ENCODE measurements at regions not wholly inside any gene's neighbourhood (a gene's known extent, or its start where the extent isn't known, plus 50 kb on each side); places are given as distances from the start of the nearest gene placed in this dataset.

DNA sequence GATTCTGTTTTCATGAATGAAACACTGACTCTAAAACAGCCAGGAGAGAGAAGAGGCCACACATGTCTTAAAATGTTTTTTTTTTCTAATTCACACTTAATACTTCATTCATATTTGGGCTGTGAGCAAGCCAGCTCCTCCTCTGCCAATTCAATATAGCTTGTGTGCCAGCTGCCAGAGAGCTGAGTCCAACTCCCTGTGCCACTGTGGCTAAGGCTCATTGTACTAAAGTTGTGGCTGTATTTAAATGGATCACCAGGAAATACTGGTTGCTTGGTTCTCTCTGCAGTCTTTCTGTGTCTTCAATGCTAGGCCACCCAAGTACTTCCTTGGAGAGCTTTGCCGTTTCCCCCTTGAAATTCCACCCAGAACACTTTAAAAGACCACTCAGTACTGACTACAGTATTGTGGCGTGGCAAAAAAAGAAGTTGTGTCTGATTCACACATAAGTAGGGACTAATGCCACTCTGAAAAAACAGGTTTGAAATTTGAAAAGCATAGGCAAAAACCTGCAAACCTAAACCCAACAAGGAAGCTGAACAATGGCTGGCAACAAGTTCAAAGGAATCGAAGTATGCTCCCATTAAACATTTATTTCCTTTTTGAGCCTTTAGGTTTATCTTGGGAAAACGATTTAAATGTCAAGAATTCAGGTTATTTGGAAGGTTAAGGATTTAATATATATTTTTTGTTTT, 524.7 kb downstream of the DIPK2A start:
- Histone ChIP-seq H3K9me3 (ENCODE audit: low read length) (no peaks in the 10 kb centered on the region), H3K9ac (ENCODE audit: low read length) (no peak overlapping the region), H3K27ac (ENCODE audit: low read length) (no peak overlapping the region), H3K9me2 (ENCODE audit: insufficient read depth, low read length) (no peaks in the 10 kb centered on the region), H2AFZ (ENCODE audit: low read depth, low read length) (no peak overlapping the region), H3K79me2 (replicated peaks; ENCODE audit: insufficient read depth, low read length) (no peaks in the 10 kb centered on the region), H4K20me1 (ENCODE audit: insufficient read depth) (no peaks in the 10 kb centered on the region), H3K4me3 (ENCODE audit: low read length) (no peak overlapping the region), H3K36me3 (ENCODE audit: insufficient read depth, low read length) (no peaks in the 10 kb centered on the region), H3K27me3 (ENCODE audit: insufficient read depth, low read depth, low read length) (no peaks in the 10 kb centered on the region), H3K4me2 (ENCODE audit: low read length) (no peak overlapping the region), H3F3A (ENCODE audit: insufficient read depth, low read length, poor library complexity, severe bottlenecking) (no peaks in the 10 kb centered on the region)
- TF ChIP-seq TAF1 (IDR thresholded peaks at IDR 0.05; ENCODE audit: low read depth) (no peak), SMC3 (conservative IDR thresholded peaks at IDR 0.05; ENCODE audit: poor library complexity) (no peak), EP300 (conservative IDR thresholded peaks at IDR 0.05; ENCODE audit: poor library complexity, severe bottlenecking) (no peak), EZH2 (IDR thresholded peaks at IDR 0.05; ENCODE audit: borderline replicate concordance, insufficient read depth, low read length, poor library complexity, severe bottlenecking) (no peak), POLR2AphosphoS5 (IDR thresholded peaks at IDR 0.05) (no peak), MXI1 (conservative IDR thresholded peaks at IDR 0.05; ENCODE audit: poor library complexity, severe bottlenecking) (no peak), RAD21 (conservative IDR thresholded peaks at IDR 0.05) (no peak), REST (IDR thresholded peaks at IDR 0.05; ENCODE audit: borderline replicate concordance) (no peak)
- TF ChIP-seq, protein P1, sequence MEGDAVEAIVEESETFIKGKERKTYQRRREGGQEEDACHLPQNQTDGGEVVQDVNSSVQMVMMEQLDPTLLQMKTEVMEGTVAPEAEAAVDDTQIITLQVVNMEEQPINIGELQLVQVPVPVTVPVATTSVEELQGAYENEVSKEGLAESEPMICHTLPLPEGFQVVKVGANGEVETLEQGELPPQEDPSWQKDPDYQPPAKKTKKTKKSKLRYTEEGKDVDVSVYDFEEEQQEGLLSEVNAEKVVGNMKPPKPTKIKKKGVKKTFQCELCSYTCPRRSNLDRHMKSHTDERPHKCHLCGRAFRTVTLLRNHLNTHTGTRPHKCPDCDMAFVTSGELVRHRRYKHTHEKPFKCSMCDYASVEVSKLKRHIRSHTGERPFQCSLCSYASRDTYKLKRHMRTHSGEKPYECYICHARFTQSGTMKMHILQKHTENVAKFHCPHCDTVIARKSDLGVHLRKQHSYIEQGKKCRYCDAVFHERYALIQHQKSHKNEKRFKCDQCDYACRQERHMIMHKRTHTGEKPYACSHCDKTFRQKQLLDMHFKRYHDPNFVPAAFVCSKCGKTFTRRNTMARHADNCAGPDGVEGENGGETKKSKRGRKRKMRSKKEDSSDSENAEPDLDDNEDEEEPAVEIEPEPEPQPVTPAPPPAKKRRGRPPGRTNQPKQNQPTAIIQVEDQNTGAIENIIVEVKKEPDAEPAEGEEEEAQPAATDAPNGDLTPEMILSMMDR (IDR thresholded peaks at IDR 0.05; ENCODE audit: poor library complexity, severe bottlenecking) = no peak

DNA sequence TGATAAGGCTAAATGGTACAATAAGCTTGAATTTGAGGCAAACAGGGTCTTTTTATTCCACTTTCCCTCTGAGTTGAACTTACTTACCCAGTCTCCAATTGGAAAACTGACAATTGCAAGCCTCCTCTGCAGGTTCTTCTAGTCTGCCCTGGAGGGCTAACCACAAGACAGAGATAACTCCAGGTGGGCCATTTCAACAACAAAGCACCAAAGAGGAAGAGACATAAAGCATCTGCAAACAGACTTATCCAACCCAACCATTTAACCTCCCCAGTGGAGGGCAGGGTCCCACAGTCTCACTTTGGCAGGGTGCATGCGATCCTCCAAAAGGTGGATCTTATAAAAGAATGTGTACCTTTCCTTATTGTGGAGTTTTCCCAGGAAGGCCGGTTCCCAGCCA, 525.8 kb downstream of the DIPK2A start:
- Histone ChIP-seq H3K27me3 (ENCODE audit: insufficient read depth, low read depth, low read length) (no peaks in the 10 kb centered on the region), H4K20me1 (ENCODE audit: insufficient read depth) (no peaks in the 10 kb centered on the region), H3K79me2 (replicated peaks; ENCODE audit: insufficient read depth, low read length) (no peaks in the 10 kb centered on the region), H2AFZ (ENCODE audit: low read depth, low read length) (no peak overlapping the region), H3K36me3 (ENCODE audit: insufficient read depth, low read length) (no peaks in the 10 kb centered on the region), H3K27ac (ENCODE audit: low read length) (no peak overlapping the region), H3K9me2 (ENCODE audit: insufficient read depth, low read length) (no peaks in the 10 kb centered on the region), H3K4me3 (ENCODE audit: low read length) (no peak overlapping the region), H3K9me3 (ENCODE audit: low read length) (no peaks in the 10 kb centered on the region), H3K9ac (ENCODE audit: low read length) (no peak overlapping the region), H3K4me2 (ENCODE audit: low read length) (no peak overlapping the region), H3F3A (ENCODE audit: insufficient read depth, low read length, poor library complexity, severe bottlenecking) (peaks cover 2% of the 10 kb centered on the region)
- TF ChIP-seq TAF1 (IDR thresholded peaks at IDR 0.05; ENCODE audit: low read depth) (no peak), EP300 (conservative IDR thresholded peaks at IDR 0.05; ENCODE audit: poor library complexity, severe bottlenecking) (no peak), EZH2 (IDR thresholded peaks at IDR 0.05; ENCODE audit: borderline replicate concordance, insufficient read depth, low read length, poor library complexity, severe bottlenecking) (no peak), POLR2AphosphoS5 (IDR thresholded peaks at IDR 0.05) (no peak), SMC3 (conservative IDR thresholded peaks at IDR 0.05; ENCODE audit: poor library complexity) (no peak), REST (IDR thresholded peaks at IDR 0.05; ENCODE audit: borderline replicate concordance) (no peak), RAD21 (conservative IDR thresholded peaks at IDR 0.05) (no peak), MXI1 (conservative IDR thresholded peaks at IDR 0.05; ENCODE audit: poor library complexity, severe bottlenecking) (no peak)
- TF ChIP-seq, protein P1 (IDR thresholded peaks at IDR 0.05; ENCODE audit: poor library complexity, severe bottlenecking) = no peak
